GM12864 (cell line): ENCODE measurements at regions not wholly inside any gene's neighbourhood (a gene's known extent, or its start where the extent isn't known, plus 50 kb on each side); places are given as distances from the start of the nearest gene placed in this dataset.

Experiments used
- DNase-seq: peaks from one replicate; pipeline ENCODE4 v3.0.0-alpha.2; 2011; ENCODE audit warnings: low read depth
- H3K4me3 ChIP-seq: 2 replicates; pipeline ENCODE4 v1.5.1; 2011; ENCODE audit warnings: mild to moderate bottlenecking, low read depth, low read length, control low read depth
- TF ChIP-seq, protein P1 (sequence below): IDR thresholded peaks from 2 replicates; pipeline ENCODE4 v1.5.1; 2011; ENCODE audit warnings: low read depth, mild to moderate bottlenecking, moderate library complexity, low read length, control low read depth, inconsistent platforms; ENCODE audit errors: missing control alignments

DNA sequence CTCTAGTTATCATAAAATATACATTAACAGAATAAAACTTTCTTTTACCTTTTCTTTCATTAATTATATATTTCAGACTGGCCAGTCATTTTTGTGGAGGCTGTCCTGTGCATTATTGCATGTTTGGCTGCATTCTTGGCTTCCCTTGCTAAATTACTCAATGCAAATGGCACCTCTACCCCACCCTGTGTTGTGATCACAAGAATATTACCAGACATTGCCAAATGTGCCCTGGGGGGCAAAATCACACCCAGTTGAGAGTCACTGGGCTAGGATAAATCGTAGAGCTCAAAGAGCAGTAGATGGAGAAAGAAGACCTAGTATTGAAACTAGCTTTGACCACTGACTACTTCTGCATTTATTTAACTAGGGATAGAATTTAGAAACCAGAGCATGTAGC is 1257.8 kb upstream of the TENM4 start:
- DNase-seq: no peak
- H3K4me3 ChIP-seq: no peak overlapping the region
- TF ChIP-seq, protein P1, sequence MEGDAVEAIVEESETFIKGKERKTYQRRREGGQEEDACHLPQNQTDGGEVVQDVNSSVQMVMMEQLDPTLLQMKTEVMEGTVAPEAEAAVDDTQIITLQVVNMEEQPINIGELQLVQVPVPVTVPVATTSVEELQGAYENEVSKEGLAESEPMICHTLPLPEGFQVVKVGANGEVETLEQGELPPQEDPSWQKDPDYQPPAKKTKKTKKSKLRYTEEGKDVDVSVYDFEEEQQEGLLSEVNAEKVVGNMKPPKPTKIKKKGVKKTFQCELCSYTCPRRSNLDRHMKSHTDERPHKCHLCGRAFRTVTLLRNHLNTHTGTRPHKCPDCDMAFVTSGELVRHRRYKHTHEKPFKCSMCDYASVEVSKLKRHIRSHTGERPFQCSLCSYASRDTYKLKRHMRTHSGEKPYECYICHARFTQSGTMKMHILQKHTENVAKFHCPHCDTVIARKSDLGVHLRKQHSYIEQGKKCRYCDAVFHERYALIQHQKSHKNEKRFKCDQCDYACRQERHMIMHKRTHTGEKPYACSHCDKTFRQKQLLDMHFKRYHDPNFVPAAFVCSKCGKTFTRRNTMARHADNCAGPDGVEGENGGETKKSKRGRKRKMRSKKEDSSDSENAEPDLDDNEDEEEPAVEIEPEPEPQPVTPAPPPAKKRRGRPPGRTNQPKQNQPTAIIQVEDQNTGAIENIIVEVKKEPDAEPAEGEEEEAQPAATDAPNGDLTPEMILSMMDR: no peak

DNA sequence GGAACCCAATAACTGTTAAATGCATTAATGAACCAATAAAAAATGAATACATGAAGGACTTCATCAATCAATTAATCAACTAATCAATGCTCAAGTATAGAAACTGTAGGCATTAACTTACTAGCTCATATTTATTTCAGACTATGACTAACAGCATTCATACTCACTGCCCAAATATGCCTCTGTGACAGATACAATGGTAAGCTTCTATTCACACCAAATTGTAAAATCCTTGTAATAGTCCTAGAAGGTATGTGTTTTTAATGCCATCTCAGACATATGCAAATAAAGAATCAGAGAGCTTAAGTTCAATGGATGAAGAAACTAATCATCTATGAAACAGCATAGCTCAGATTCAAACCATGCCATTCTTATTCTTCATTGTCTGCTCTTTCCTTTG is 1253.6 kb upstream of the TENM4 start:
- no peak overlapping the region for H3K4me3 ChIP-seq
- TF ChIP-seq, protein P1: no peak
- DNase-seq: no peak

DNA sequence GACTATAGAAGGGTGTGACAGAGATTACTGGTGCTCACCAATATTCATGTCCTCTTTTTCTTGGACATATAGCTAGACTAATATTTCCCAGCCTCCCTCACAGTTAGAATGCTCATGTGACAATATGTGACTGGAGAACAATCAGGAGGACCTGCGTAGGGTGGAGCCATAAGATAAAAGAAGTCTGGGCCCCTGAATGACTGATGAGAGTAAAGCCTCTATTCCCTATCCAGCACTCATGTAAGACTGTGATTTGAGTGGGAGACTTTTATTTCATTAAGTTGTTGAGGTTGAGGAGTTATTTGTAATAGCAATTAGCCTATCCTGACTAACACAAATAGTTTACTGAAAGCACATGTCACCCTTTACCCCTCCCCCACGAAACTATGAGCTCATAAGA is 1247.1 kb upstream of the TENM4 start:
- TF ChIP-seq, protein P1: no peak
- no peak overlapping the region for H3K4me3 ChIP-seq
- no peak for DNase-seq

DNA sequence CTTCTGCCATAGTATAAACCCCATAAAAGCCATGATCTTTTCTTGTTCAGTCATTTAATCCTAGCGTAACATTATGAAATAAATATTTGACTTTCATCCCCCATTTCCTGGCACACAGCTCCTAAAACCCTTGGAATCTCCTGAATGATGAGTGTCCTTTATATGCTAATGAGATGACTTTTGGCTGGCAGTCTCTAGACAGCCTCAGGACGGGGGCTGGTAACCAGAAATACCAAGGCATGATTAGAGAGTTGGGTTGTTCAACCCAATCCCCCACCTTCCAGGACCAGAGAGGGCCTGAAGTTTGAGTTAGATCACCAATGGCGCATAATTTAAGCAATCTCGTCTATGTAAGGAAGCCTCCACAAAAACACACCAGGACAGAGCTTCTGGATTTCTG is 1246.1 kb upstream of the TENM4 start:
- DNase-seq: no peak
- TF ChIP-seq, protein P1: no peak

DNA sequence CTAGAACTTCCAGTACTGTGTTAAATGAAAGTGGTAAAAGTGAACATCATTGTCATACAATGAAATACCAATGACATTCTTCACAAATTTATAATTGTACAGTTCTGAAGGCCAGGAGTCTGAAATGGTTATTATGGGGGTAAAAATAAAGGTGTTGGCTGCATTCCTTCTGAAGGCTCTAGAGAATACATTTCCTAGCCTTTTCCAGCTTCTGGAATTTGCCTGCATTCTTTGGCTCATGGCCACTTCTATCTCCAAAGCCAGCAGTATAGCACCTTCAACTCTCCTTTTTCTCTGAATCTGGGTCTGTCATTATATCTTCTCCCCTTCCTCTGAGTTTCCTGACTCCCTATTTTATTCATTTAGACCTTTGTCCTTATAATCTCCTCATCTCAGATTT is 1232.7 kb upstream of the TENM4 start:
- TF ChIP-seq, protein P1: no peak
- H3K4me3 ChIP-seq: no peak overlapping the region
- no peak for DNase-seq

More for the DNA sequence above, 1246.1 kb upstream of the TENM4 start:
- H3K4me3 ChIP-seq: no peak overlapping the region

DNA sequence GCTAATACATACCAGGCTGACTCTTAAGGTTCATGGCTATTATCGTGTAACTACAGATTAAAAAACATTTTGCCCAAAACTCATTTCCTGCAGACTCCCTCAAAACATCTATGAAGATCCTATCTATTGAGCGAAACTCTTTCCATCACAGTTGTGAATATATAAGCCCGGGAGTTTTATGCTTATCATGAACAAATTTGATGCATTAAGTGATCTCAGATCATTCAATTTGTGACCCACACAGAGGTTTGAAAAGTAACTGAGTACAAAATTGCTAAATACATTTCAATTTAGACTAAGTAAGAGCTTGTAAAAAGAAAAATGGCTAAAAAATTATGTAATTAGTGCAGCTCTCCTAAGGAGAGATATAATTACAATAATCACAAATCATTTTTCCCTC is 1228.8 kb upstream of the TENM4 start:
- TF ChIP-seq, protein P1: no peak

DNA sequence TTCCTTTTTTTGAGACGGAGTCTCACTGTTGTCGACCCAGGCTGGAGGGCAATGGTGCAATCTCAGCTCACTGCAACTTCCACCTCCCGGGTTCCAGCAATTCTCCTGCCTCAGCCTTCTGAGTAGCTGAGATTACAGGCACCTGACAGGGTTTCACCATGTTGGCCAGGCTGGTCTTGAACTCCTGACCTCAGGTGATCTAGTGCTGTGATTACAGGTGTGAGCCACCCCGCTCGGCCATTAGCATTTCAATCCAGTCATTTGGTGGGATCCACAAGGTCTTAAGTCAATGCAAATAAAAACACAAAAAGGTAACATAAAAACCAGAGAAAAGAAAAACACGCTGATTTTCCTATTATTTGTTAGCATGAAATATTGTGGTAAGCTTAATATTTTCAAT is 1227.2 kb upstream of the TENM4 start:
- DNase-seq: no peak
- TF ChIP-seq, protein P1: no peak
- H3K4me3 ChIP-seq: no peak overlapping the region

More for the DNA sequence above, 1228.8 kb upstream of the TENM4 start:
- no peak overlapping the region for H3K4me3 ChIP-seq
- DNase-seq: no peak
